ENCODE measurements at regions not wholly inside any gene's neighbourhood (a gene's known extent, or its start where the extent isn't known, plus 50 kb on each side); places are given as distances from the start of the nearest gene placed in this dataset.

DNA sequence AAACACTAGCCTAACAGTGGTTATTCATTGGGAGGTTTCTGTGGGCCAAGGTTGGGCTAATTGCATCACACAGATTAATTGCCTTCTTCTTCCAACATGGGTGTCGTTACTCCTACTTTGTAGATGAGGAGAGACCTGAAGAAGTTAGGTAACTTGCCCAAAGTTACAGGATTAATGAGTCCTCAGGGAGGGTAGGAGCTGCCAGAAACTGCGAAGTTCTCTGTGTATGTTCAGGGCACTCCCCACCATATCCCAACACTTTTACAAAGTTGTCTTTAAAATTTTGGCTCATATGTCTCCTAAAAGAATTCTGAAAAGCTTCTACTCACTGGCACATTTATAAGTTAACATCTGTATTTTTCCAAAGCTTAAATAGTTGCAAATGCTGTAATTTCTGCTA, 323.5 kb upstream of the HSF2 start:
- DNase-seq (ENCODE audit: low read depth, low spot score) (no peak), FAIRE-seq (no peak), ATAC-seq (no peak)
- Histone ChIP-seq H3K9ac (ENCODE audit: control insufficient read depth, insufficient read depth, low read length) (no peak overlapping the region), H3K9me3 (replicated peaks; ENCODE audit: control insufficient read depth, insufficient read depth, low read length) (no peaks in the 10 kb centered on the region), H3K27ac (ENCODE audit: control insufficient read depth, insufficient read depth) (no peak overlapping the region), H3K4me3 (no peak overlapping the region), H3K36me3 (ENCODE audit: control insufficient read depth in 2 of 2, insufficient read depth in 2 of 2, low read length in 1 of 2) (no peaks in the 10 kb centered on the region), H3K4me2 (ENCODE audit: control insufficient read depth, insufficient read depth) (no peak overlapping the region), H2AFZ (ENCODE audit: control insufficient read depth, low read depth, low read length) (no peak overlapping the region), H4K20me1 (ENCODE audit: control insufficient read depth, insufficient read depth) (no peaks in the 10 kb centered on the region), H3K4me1 (ENCODE audit: control insufficient read depth, insufficient read depth, low read length) (no peaks in the 10 kb centered on the region), H3K27me3 (replicated peaks in 1 of 2; ENCODE audit: control insufficient read depth in 2 of 2, insufficient read depth in 2 of 2, low read length in 1 of 2) (no peaks in the 10 kb centered on the region), H3K79me2 (ENCODE audit: control insufficient read depth, insufficient read depth, low read length) (no peaks in the 10 kb centered on the region)
- ChIA-PET CTCF (no interaction called here), POLR2A (no interaction called here), RAD21 (ENCODE audit: unreplicated experiment) (no interaction called here), SMC1A (ENCODE audit: uncharacterized antibody, unreplicated experiment) (no interaction called here)
- intact Hi-C loops (cut with micrococcal nuclease; ENCODE audit: unreplicated experiment) = no loop called here
- WGBS (ENCODE audit: insufficient coverage, insufficient replicate concordance, low lambda C conversion rate, missing lambda C conversion rate) = 7% methylated on average over 2 of the region's 2 CpGs
- in situ Hi-C loops (cut with MboI) = no loop called here
- no TSS peak for BruUV-seq (replicated peaks)
- TF ChIP-seq, protein P1, sequence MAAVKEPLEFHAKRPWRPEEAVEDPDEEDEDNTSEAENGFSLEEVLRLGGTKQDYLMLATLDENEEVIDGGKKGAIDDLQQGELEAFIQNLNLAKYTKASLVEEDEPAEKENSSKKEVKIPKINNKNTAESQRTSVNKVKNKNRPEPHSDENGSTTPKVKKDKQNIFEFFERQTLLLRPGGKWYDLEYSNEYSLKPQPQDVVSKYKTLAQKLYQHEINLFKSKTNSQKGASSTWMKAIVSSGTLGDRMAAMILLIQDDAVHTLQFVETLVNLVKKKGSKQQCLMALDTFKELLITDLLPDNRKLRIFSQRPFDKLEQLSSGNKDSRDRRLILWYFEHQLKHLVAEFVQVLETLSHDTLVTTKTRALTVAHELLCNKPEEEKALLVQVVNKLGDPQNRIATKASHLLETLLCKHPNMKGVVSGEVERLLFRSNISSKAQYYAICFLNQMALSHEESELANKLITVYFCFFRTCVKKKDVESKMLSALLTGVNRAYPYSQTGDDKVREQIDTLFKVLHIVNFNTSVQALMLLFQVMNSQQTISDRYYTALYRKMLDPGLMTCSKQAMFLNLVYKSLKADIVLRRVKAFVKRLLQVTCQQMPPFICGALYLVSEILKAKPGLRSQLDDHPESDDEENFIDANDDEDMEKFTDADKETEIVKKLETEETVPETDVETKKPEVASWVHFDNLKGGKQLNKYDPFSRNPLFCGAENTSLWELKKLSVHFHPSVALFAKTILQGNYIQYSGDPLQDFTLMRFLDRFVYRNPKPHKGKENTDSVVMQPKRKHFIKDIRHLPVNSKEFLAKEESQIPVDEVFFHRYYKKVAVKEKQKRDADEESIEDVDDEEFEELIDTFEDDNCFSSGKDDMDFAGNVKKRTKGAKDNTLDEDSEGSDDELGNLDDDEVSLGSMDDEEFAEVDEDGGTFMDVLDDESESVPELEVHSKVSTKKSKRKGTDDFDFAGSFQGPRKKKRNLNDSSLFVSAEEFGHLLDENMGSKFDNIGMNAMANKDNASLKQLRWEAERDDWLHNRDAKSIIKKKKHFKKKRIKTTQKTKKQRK (IDR thresholded peaks at IDR 0.05; ENCODE audit: low read depth, low read length) = no peak
- no peak for TF ChIP-seq CEBPB (IDR thresholded peaks at IDR 0.05; ENCODE audit: borderline replicate concordance in 1 of 2, low read depth in 2 of 2, low read length in 2 of 2)
- TF ChIP-seq, protein P2, sequence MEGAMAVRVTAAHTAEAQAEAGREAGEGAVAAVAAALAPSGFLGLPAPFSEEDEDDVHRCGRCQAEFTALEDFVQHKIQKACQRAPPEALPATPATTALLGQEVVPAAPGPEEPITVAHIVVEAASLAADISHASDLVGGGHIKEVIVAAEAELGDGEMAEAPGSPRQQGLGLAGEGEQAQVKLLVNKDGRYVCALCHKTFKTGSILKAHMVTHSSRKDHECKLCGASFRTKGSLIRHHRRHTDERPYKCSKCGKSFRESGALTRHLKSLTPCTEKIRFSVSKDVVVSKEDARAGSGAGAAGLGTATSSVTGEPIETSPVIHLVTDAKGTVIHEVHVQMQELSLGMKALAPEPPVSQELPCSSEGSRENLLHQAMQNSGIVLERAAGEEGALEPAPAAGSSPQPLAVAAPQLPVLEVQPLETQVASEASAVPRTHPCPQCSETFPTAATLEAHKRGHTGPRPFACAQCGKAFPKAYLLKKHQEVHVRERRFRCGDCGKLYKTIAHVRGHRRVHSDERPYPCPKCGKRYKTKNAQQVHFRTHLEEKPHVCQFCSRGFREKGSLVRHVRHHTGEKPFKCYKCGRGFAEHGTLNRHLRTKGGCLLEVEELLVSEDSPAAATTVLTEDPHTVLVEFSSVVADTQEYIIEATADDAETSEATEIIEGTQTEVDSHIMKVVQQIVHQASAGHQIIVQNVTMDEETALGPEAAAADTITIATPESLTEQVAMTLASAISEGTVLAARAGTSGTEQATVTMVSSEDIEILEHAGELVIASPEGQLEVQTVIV (IDR thresholded peaks at IDR 0.05; ENCODE audit: borderline replicate concordance, partially characterized antibody) = no peak
- TF ChIP-seq, protein P3, sequence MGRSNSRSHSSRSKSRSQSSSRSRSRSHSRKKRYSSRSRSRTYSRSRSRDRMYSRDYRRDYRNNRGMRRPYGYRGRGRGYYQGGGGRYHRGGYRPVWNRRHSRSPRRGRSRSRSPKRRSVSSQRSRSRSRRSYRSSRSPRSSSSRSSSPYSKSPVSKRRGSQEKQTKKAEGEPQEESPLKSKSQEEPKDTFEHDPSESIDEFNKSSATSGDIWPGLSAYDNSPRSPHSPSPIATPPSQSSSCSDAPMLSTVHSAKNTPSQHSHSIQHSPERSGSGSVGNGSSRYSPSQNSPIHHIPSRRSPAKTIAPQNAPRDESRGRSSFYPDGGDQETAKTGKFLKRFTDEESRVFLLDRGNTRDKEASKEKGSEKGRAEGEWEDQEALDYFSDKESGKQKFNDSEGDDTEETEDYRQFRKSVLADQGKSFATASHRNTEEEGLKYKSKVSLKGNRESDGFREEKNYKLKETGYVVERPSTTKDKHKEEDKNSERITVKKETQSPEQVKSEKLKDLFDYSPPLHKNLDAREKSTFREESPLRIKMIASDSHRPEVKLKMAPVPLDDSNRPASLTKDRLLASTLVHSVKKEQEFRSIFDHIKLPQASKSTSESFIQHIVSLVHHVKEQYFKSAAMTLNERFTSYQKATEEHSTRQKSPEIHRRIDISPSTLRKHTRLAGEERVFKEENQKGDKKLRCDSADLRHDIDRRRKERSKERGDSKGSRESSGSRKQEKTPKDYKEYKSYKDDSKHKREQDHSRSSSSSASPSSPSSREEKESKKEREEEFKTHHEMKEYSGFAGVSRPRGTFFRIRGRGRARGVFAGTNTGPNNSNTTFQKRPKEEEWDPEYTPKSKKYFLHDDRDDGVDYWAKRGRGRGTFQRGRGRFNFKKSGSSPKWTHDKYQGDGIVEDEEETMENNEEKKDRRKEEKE (IDR thresholded peaks at IDR 0.05) = no peak
- TF ChIP-seq, protein P4, sequence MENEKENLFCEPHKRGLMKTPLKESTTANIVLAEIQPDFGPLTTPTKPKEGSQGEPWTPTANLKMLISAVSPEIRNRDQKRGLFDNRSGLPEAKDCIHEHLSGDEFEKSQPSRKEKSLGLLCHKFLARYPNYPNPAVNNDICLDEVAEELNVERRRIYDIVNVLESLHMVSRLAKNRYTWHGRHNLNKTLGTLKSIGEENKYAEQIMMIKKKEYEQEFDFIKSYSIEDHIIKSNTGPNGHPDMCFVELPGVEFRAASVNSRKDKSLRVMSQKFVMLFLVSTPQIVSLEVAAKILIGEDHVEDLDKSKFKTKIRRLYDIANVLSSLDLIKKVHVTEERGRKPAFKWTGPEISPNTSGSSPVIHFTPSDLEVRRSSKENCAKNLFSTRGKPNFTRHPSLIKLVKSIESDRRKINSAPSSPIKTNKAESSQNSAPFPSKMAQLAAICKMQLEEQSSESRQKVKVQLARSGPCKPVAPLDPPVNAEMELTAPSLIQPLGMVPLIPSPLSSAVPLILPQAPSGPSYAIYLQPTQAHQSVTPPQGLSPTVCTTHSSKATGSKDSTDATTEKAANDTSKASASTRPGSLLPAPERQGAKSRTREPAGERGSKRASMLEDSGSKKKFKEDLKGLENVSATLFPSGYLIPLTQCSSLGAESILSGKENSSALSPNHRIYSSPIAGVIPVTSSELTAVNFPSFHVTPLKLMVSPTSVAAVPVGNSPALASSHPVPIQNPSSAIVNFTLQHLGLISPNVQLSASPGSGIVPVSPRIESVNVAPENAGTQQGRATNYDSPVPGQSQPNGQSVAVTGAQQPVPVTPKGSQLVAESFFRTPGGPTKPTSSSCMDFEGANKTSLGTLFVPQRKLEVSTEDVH (IDR thresholded peaks at IDR 0.05; ENCODE audit: low read depth, partially characterized antibody) = no peak
- no peak for TF ChIP-seq RCOR1 (conservative IDR thresholded peaks at IDR 0.05; ENCODE audit: low read depth, low read length)
- TF ChIP-seq KDM1A (IDR thresholded peaks at IDR 0.05; ENCODE audit: borderline replicate concordance) = no peak
- no peak for TF ChIP-seq STAT3 (IDR thresholded peaks at IDR 0.05; ENCODE audit: low read depth, low read length)
- TF ChIP-seq SIX5 (IDR thresholded peaks at IDR 0.05; ENCODE audit: low read depth, low read length, severe bottlenecking) = no peak
- no peak for TF ChIP-seq NBN (IDR thresholded peaks at IDR 0.05)
- TF ChIP-seq, protein P5, sequence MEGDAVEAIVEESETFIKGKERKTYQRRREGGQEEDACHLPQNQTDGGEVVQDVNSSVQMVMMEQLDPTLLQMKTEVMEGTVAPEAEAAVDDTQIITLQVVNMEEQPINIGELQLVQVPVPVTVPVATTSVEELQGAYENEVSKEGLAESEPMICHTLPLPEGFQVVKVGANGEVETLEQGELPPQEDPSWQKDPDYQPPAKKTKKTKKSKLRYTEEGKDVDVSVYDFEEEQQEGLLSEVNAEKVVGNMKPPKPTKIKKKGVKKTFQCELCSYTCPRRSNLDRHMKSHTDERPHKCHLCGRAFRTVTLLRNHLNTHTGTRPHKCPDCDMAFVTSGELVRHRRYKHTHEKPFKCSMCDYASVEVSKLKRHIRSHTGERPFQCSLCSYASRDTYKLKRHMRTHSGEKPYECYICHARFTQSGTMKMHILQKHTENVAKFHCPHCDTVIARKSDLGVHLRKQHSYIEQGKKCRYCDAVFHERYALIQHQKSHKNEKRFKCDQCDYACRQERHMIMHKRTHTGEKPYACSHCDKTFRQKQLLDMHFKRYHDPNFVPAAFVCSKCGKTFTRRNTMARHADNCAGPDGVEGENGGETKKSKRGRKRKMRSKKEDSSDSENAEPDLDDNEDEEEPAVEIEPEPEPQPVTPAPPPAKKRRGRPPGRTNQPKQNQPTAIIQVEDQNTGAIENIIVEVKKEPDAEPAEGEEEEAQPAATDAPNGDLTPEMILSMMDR (IDR thresholded peaks at IDR 0.05 in 2 of 3, conservative IDR thresholded peaks at IDR 0.05 in 1 of 3; ENCODE audit: control insufficient read depth in 2 of 3, extremely low read depth in 1 of 3, insufficient read depth in 1 of 3, low read depth in 3 of 3, low read length in 3 of 3) = no peak

Data from GM12878 (cell line).